ENCODE measurements at regions not wholly inside any gene's neighbourhood (a gene's known extent, or its start where the extent isn't known, plus 50 kb on each side); places are given as distances from the start of the nearest gene placed in this dataset.

DNA sequence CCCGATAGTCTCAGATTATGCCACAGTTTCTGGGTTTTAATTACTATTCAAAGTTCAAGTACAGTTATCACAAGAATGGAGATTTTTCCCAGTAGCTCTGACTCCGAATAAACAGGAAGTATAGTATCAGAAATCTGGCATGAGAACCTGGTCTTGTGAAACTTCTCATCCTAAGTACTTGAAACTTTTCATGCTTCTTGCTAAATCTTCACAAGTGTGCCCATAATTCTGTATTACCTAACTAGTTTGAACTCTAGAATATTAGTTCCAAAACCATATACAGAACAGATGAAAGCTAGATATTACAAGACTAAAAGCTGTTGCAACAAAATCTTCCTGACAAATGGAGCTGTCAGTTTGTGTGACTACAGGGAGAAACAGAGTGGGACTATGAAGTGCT, 70.5 kb upstream of the CSNK1A1L start:
- no peak for TF ChIP-seq CTCF (IDR thresholded peaks at IDR 0.05; ENCODE audit: low read depth, low read length, poor library complexity, severe bottlenecking)
- no peak for TF ChIP-seq EZH2phosphoT487 (IDR thresholded peaks at IDR 0.05; ENCODE audit: borderline replicate concordance, low read length)

Measured in DOHH2 (cell line).